Frontal cortex (tissue), 3 donors: ENCODE measurements at regions not wholly inside any gene's neighbourhood (a gene's known extent, or its start where the extent isn't known, plus 50 kb on each side); places are given as distances from the start of the nearest gene placed in this dataset.
"Not testable (repeated sequence)": the region's sequence is repeated elsewhere in the genome, so short reads cannot be mapped to it uniquely, and the experiment has no call there.

Experiments used
- DNase-seq, 2 donors: peaks; one replicate each; pipeline ENCODE4 v3.0.0; 2012; ENCODE audit warnings: low spot score in 2 of 2
- FAIRE-seq: peaks from 2 replicates; lab custom pipeline; 2012; peaks lifted over from hg19 to GRCh38; lab: Jason Lieb, UNC
- donor health status: control.
- donor health status: control.
- donor health status: control.

GRCh38 chrX:20727447-20727846 is 460.7 kb upstream of the RPS6KA3 start:
- DNase-seq (no peak), FAIRE-seq (no peak)

GRCh38 chrX:20720954-20721626 is 454.4 kb upstream of the RPS6KA3 start:
- DNase-seq, result no peak
- no peak for FAIRE-seq

GRCh38 chrX:20718592-20719380 is 452.1 kb upstream of the RPS6KA3 start:
- no peak for DNase-seq
- FAIRE-seq, result no peak

- FAIRE-seq (no peak), DNase-seq (no peak)
Measured at GRCh38 chrX:20715176-20715575, 448.5 kb upstream of the RPS6KA3 start.

- no peak for DNase-seq
Measured at GRCh38 chrX:20712811-20713210, 446.1 kb upstream of the RPS6KA3 start.

GRCh38 chrX:20711366-20711765 is 444.7 kb upstream of the RPS6KA3 start:
- FAIRE-seq (no peak), DNase-seq (no peak)

More at GRCh38 chrX:20712811-20713210, 446.1 kb upstream of the RPS6KA3 start:
- FAIRE-seq, result no peak

- DNase-seq (no peak), FAIRE-seq (no peak)
Measured at GRCh38 chrX:20693078-20693477, 426.4 kb upstream of the RPS6KA3 start.

GRCh38 chrX:20686256-20686655 is 419.5 kb upstream of the RPS6KA3 start:
- DNase-seq, result no peak
- FAIRE-seq, result no peak

- FAIRE-seq (no peak), DNase-seq (no peak)
Measured at GRCh38 chrX:20685652-20686051, 418.9 kb upstream of the RPS6KA3 start.

- DNase-seq (no peak), FAIRE-seq (no peak)
Measured at GRCh38 chrX:20681683-20682082, 415.0 kb upstream of the RPS6KA3 start.

- DNase-seq, result no peak
- FAIRE-seq, result no peak
Measured at GRCh38 chrX:20680998-20681397, 414.3 kb upstream of the RPS6KA3 start.

- no peak for DNase-seq
- FAIRE-seq, result no peak
Measured at GRCh38 chrX:20672476-20672875, 405.8 kb upstream of the RPS6KA3 start.

- not testable (repeated sequence) for DNase-seq, FAIRE-seq
Measured at GRCh38 chrX:20671746-20672145, 405.0 kb upstream of the RPS6KA3 start.

- FAIRE-seq (no peak), DNase-seq (no peak)
Measured at GRCh38 chrX:20670611-20671010, 403.9 kb upstream of the RPS6KA3 start.

GRCh38 chrX:20668550-20668949 is 401.8 kb upstream of the RPS6KA3 start:
- DNase-seq, result no peak
- FAIRE-seq, result no peak

- DNase-seq, result no peak
- FAIRE-seq, result no peak
Measured at GRCh38 chrX:20666331-20666730, 399.6 kb upstream of the RPS6KA3 start.

GRCh38 chrX:20665481-20665880 is 398.8 kb upstream of the RPS6KA3 start:
- FAIRE-seq, result no peak

GRCh38 chrX:20664774-20665173 is 398.1 kb upstream of the RPS6KA3 start:
- FAIRE-seq, result no peak
- DNase-seq, result no peak

More at GRCh38 chrX:20665481-20665880, 398.8 kb upstream of the RPS6KA3 start:
- no peak for DNase-seq

- FAIRE-seq (no peak), DNase-seq (no peak)
Measured at GRCh38 chrX:20664131-20664530, 397.4 kb upstream of the RPS6KA3 start.

GRCh38 chrX:20663336-20663735 is 396.6 kb upstream of the RPS6KA3 start:
- no peak for FAIRE-seq
- no peak for DNase-seq

- no peak for DNase-seq
- no peak for FAIRE-seq
Measured at GRCh38 chrX:20656721-20657120, 390.0 kb upstream of the RPS6KA3 start.
